HEK293T (cell line): ENCODE measurements at regions not wholly inside any gene's neighbourhood (a gene's known extent, or its start where the extent isn't known, plus 50 kb on each side); places are given as distances from the start of the nearest gene placed in this dataset.

Experiments used
- SP1 ChIP-seq: fragments of 450-650 bp; IDR thresholded peaks from 2 replicates; pipeline ENCODE4 v1.6.1; 2017
- TARDBP ChIP-seq: fragments of 450-650 bp; IDR thresholded peaks from 2 replicates; pipeline ENCODE4 v1.6.1; 2016
- ZNF384 ChIP-seq: fragments of 450-650 bp; IDR thresholded peaks from 2 replicates; pipeline ENCODE4 v1.6.1; 2016

- TF ChIP-seq SP1, result no peak
- TF ChIP-seq TARDBP, result no peak
- no peak for TF ChIP-seq ZNF384
Measured at GRCh38 chr4:183394166-183394951, 50.1 kb upstream of the CDKN2AIP start.
